Myocyte (in vitro differentiated cells): ENCODE measurements at regions not wholly inside any gene's neighbourhood (a gene's known extent, or its start where the extent isn't known, plus 50 kb on each side); places are given as distances from the start of the nearest gene placed in this dataset.
"Not testable (repeated sequence)": the region's sequence is repeated elsewhere in the genome, so short reads cannot be mapped to it uniquely, and the experiment has no call there.

Source experiments
- DNase-seq: peaks from one replicate; pipeline ENCODE4 v3.0.0-alpha.2; 2012; ENCODE audit warnings: low read depth

- peak; percentile 84 for DNase-seq
Measured at GRCh38 chr18:8912348-8913326, 189.9 kb upstream of the NDUFV2 start.

- not testable (repeated sequence) for DNase-seq
Measured at GRCh38 chr18:8913606-8914403, 188.7 kb upstream of the NDUFV2 start.

GRCh38 chr18:8914404-8915264 lies 187.9 kb upstream of the NDUFV2 start:
- not testable (repeated sequence) for DNase-seq

DNA sequence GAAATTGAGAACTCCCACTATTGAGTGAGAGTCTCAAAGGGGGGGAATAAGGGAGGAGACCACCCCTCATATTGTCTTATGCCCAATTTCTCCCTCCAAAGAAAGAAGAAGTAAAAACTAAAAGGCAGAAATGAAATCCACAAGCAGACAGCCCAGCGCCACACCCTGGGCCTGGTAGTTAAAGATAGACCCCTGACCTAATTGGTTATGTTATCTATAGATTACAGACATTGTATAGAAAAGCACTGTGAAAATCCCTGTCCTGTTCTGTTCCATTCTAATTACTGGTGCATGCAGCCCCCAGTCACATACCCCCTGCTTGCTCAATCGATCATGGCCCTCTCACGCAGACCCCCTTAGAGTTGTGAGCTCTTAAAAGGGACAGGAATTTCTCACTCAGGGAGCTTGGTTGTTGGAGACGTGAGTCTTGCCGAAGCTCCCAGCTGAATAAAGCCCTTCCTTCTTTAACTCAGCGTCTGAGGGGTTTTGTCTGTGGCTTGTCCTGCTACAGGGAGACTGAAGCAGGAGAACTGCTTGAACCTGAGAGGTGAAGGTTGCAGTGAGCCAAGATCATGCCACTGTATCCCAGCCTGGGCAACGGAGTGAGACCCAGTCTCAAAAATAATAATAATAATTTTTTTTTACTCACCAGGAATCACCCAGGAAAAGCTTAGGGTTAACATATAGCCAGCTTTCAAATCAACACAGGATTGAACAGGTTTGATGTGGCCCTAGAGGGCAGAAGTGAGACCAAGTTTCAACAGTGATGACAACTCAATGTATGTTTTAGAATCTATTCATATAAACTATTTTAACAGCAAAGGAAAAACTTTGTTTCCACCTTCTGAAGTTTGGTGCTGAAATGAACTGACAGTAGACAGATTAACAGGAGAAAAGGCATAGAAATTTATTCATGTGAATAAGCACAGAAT lies 181.4 kb upstream of the NDUFV2 start:
- DNase-seq, result not testable (repeated sequence)

GRCh38 chr18:8926464-8926863 lies 176.0 kb upstream of the NDUFV2 start:
- no peak for DNase-seq

DNA sequence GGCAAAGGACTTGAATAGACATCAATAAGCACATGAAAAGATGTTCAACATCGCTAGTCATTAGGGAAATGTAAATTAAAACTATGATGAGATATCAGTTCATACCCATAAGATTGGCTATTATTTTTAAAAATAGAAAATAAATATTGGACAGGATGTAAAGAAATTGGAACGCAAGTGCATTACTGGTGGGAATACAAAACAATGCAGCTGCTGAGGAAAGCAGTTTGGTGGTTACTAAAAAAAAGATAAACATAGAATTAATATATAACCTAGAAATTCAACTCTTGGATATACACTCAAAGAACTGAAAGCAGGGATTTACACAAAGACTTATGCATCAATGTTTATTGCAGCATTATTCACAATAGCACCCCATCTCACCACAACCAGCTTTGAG lies 174.5 kb upstream of the NDUFV2 start:
- no peak for DNase-seq

DNA sequence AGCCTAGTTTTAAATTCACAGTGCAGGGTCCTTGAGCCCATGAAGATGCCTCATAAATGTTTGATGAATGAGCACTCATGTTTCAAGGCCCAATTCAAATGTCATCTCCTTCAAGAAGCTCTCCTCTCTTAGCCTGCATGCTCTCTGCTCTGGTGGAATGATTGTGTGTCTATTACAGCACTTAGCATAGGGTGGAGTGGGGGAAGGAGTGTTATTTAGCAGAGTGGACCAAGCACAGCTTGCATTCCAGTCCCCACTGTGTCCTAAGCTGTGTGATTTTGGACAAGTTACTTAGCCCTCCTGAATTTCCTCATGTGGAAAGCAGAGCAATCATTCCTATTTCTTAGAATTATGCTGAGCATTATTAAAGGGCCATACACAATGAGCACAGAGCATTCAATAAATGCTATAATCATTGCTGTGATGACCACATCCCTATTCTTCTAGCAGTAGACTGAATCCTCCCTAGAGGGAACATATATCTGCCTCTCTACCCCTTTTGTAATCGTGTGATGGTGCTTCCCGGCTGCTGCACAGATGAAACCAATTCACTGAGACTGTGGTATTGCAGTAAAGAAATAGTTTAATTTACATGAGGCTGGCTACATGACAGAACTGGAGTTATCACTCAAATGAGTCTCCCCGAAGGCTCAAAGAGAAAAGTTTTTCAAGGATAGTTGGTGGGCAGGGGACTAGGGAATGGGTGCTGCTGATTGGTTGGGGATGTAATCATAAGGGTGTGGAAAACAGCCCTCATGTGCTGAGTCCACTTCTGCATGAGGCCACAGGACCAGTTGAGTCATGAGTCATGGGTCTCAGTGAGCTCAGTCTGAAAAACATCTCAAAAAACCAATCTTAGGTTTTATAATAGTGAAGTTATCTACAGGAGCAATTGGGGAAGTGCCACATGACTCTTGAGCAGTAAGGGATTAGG lies 173.4 kb upstream of the NDUFV2 start:
- DNase-seq, result no peak

DNA sequence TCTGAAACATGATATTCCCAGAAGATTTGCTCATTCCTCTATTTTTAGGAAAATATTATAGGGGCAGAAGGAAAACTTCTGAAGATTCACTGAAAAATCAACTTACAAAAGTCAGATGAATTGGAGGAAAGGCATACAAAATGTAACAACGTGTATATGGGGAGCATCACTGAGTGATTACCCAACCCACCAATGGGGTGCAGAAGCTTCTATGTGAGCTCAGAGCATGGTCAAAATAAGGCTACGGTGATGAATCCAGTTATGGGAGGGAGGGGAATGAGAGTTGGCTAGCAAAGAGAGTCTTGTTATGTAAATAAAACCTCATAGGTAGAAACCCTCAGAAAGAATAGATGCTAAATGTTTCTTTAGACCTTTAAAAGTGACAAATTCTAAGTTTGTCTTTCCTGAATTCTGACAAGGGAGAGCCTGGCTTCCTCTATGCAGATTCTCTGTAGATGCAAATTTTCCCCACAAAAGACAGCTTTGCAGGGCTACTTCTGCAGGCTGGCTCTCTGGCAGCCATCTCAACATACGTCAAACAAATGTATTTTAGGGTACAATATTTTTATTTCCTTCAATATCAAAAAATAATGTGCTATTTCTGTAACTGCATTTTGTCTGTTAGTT lies 171.4 kb upstream of the NDUFV2 start:
- peak; percentile 41 for DNase-seq

DNA sequence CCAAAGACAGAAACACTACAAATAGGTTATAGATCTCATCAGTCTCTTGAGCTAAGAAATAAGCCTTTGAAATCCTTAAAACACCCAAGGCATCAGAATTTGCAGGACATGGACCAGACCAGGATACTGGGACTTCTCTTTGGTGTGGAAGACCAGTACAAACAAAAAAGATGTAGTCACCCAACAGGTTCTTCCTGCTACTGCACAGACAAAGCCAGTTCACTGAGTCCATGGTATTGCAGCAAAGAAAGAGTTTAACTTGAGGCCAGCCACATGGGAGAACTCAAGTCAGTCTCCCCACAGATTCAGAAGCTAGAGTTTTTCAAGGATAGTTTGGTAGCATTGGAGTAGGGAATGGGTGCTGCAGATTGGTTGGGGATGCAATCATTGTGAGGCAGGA lies 169.6 kb upstream of the NDUFV2 start:
- no peak for DNase-seq

- DNase-seq, result no peak
Measured at GRCh38 chr18:8933714-8934284, 168.7 kb upstream of the NDUFV2 start.

GRCh38 chr18:8935346-8935745 lies 167.2 kb upstream of the NDUFV2 start:
- DNase-seq, result not testable (repeated sequence)

DNA sequence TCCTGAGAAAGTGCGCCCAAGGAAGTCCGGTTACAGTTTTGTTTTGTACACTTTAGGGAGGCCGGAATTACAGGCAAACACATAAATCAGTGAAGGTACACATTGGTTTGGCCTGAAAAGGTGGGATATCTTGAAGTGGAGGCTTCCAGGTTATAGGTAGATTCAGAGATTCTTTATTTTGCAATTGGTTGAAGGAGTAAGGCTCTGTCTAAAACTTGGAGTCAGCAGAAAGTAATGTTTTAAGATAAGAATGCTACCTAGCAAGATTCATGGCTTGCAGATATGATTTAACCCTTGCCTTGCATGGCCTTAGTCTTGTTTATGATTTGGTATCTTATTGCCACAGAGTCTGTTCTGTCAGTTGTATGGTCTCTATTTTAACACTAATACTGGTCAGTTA lies 165.9 kb upstream of the NDUFV2 start:
- no peak for DNase-seq

- DNase-seq, result peak; percentile 39
Measured at GRCh38 chr18:8937160-8938094, 165.1 kb upstream of the NDUFV2 start.

GRCh38 chr18:8938817-8939216 lies 163.7 kb upstream of the NDUFV2 start:
- peak; percentile 74 for DNase-seq

DNA sequence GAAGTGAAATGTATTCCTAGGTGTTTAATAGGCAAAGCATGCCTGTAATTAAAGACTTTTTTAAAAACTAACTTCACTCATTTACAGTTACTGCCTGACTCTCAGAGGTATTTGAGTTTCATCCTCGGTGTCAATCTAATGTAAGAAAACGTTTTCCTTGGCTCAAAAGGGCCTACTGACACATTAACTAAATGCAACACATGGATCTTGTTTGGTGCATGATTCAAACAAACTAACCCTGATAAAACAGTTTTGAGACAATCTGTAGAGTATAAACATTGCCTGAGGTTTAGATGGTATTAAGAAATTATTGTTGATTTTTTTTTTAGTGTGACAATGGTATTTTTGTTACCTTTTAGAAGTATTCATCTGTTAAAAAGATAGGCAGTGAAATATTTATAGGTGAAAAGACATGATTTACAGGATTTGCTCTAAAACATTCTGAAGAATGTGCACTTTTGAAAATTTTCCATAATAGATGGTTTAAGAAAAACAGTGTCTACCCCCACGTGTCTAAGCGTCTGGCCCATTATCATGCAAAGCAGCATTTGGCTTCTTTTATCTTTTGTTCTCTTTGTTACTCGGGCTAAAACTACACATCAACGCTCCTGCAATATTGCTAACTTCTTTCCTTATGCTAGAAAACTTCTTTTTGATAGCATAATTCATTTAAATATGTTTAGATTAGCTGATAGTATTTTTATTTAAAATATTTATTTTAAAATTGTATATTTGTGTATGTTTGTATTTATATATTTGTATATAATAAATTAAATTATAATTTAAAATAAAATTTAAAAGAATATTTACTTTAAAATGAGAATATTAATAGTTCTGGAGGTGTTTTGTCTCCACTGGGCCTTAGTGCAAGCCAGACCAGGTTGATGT lies 160.2 kb upstream of the NDUFV2 start:
- DNase-seq, result no peak
